Suppressor macrophage treated with lipopolysaccharide for 1 hour (primary cell): ENCODE measurements at regions not wholly inside any gene's neighbourhood (a gene's known extent, or its start where the extent isn't known, plus 50 kb on each side); places are given as distances from the start of the nearest gene placed in this dataset.

Experiments
- DNase-seq, 3 donors: peaks; one replicate each; pipeline ENCODE4 v3.0.0-alpha.2; 2020 to 2022

DNA sequence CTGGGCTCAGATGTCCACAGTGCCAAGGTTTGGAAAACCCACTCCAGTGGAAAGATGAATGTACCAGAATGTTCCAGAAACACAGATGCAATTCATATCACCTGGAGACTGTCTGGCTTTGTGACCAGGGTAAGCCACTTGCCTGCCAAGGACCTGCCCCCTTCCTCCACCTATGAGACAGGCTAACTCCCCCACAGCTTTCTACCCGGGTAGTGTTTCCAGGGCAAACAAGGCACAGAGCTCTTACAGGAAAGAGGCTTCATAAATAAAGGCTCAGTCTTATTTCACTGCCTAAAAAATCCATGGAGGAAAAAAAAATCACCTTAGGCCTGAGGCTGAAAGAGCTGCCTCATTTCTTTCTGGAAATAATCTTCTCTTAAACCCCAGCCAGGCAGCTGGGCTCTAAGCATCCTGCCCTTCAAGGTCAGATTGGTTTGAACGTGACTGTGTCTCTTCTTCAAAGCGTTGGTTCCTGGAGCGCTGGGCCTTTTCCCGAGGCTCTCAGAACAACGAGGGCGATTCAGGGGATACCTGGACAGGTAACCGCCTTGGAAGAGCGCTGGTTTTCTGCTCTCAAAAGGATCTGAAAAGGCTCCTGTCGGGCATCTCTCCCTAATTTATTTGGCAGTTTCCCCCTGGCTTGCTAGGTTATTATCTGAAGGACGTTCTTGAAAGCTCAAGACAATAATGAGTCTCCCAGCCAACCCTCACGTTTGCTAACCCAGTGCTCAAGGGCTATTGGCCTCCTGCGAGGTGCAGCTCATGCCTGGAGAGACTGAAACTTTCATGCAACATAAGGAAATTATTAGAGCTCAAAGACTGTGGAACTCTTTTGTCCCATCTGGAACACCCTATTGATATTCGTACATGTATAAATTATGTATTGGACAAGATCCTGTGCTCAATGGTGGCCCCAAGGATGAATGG, 199.2 kb upstream of the PMEPA1 start:
- no peak for DNase-seq

DNA sequence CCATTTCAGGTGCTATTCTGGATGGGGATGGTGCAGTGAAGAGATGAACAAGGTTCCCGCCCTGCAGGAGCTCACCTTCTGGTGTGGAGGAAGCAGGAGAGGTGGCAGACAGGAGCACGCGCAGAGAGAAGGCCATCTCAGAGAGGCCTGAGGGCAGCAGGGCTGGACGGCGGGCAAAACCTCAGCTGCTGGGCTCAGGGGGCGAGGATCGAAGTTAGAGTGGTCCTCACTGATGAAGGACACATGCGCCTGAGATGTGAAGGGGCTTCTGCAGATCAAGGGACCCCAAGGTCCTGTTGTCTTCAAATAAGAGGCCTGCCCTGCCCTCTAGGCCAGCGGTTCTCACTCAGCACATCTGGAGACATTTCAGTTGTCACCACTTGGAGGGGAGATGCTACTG, 198.4 kb upstream of the PMEPA1 start:
- DNase-seq: no peak

DNA sequence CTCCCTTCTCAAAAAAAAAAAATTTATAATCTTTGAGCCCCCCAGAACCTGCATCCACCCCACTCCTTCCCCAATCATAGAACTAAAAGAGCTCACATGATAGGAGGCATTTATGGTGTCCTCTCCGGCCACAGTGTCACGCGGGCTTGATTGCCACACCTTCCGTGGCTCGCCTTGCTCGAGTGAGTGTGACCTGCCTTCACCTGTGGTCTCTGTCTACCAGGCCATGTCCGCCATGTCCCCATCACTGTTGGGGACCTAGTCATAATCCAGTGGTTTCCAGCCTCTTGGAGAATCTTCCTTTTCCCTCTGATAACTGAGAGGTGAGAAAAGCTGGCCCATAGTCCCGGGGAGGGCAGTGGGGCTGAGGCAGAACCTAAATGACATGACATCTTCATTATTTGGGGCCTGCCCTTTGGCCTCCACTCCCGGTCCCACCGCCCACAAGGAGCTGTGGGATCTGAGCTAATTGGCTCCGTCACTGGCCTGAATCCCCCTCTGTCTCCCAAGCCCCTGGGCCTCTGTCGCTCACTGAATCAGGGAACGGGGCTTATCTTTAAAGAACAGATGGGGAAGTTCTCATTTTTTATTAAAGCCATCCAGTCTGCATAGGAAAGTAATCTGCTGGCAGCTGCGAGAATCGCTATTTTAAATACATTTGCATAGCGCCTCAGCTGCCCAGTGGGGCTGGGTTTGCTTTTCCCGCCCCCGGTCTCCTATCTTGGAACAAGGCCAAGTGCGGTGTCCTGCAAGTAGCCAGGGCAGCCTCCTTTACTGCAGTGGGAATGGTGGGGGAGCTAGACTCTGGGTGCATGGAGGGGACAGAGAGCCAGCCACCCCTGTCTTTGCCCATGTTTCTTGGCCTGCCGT, 197.6 kb upstream of the PMEPA1 start:
- DNase-seq: no peak

DNA sequence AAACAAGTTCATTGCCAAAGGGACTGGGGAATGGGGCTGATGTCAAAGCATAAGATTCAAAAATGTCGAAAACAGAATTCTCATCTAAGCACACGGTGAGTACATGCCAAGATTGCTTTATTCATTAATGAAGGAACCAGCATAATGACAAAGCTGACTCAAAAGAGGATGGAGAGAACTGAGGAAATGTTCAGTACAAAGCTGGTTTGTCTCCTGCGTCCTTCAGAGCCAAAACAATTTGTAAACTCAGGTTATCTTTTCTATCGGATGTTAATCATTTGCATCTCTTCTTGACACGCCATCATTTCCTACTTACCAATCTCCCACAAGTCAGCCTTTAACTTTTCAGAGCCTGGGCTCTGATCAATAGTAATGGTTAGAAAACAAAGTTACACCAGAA, 195.6 kb upstream of the PMEPA1 start:
- no peak for DNase-seq

DNA sequence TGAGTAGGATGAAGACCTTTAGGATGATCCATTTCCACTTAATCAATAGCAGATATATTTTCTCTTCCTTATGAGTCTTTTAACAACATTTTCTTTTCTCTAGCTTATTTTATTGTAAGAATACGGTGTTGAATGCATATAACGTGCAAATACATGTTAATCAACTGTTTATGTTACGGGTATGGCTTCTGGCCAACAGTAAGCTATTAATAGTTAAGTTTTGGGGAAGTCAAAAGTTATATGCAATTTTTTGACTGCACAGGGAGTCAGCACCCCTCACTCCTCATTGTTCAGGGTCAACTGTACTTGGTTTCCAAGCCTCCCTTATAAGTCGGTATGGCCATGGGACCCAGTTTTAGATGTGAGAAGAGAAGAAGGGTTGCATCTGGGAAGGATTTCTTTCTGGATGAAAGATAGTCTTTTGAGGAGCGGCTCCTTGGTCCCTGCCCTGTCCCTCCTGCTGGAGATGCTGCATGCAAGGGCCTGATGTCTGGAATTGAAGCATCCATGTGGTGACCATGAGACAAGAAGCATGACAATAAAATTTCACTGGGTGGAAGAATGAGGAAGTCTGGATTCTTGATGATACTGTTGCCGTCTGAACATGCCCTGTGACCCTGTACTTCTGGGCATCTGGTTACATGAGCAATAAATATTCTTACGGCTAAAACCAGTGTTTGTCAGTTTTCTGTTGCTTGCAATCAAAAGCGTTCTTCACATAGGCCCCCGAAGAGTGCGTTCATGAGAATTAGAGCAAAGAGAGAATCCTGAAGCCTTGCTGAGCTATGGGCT, 194.7 kb upstream of the PMEPA1 start:
- DNase-seq: peak in 2 of 3 donors; percentile 17 to 32

DNA sequence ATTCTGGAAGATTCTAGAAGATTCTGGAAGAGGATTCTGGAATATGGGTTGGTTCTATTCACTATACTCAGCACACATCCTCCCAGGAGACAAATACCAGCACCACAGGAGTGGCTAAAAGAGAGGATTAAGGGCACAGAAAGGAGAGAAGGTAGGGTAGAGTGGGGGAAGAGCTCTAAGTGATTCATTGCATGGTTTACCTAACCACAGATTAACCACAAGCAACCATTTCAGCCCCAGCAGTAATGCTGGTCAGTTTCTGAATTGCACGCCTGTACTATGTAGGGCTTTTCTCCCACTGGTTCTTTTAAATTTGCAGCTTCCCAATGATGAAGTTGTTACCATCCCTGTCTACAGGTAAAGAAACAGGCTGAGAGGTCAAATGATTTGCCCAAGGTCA, 192.7 kb upstream of the PMEPA1 start:
- no peak for DNase-seq

DNA sequence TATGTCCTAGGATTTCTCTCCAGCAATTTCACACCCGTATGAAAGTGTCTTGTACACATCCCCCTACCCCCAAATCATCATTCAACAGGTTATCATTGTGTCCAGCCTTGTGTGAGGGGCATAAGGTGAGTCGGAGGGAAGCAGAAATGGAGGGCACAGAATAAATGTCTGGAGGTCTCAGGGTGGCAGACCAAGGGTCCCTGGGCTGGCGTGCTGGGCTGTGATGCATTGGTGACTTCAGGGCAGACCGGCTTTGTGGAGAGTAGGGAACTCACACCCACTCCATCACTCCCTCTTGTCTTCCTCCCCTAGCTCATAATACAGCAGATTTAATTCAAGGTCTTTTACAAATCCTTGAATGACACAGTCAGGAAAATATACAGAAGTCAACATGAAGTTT, 191.7 kb upstream of the PMEPA1 start:
- no peak for DNase-seq

DNA sequence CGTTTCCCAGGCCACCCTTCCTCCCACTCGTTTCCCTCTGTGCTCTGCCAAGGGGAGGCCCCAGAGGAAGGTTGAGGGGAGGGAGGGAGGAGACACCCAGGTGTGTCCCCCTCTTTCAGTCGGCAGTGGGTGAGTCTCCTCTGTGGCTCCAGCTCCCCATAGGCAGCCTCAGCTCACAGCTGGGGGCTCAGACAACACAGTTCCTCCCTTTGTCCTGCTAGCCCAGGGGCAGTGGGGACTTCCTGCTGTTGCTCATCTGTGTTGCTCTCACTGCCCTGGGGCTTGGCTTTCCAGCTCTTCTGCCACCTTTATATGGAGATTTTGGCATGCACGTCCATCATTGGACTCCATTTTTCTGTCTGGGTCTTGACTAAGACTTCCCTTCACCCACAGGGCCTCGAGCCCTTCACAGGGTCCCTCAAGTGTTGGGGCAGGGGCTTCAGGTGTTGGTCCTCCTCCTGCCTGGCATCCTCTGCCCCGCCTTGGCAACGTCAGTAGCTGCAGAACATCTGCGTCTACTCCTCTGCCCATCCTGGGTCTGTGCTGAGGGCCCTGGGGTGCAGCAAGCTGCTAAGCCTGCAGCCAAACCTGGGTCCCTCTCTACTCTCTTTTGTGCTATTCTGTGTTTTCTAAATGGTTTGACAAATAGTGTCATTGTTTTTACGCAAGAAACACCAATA, 190.6 kb upstream of the PMEPA1 start:
- no peak for DNase-seq

DNA sequence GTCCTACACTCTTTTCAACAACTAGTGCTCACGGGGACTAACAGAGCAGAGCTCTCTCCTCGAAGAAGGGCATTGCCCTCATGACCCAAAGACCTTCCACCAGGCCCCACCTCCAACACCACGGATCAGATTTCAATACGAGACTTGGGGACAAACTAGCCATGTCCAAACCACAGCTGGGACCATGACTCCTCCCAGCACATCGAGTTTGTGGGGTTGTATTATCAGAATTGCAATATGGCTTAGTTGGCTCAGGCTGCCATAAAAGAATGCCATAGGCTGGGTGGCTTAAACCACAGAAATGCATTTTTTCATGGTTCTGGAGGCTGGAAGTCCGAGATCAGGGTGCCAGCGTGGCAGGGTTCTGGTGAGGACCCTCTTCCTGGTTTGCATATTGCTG, 189.7 kb upstream of the PMEPA1 start:
- DNase-seq: no peak

DNA sequence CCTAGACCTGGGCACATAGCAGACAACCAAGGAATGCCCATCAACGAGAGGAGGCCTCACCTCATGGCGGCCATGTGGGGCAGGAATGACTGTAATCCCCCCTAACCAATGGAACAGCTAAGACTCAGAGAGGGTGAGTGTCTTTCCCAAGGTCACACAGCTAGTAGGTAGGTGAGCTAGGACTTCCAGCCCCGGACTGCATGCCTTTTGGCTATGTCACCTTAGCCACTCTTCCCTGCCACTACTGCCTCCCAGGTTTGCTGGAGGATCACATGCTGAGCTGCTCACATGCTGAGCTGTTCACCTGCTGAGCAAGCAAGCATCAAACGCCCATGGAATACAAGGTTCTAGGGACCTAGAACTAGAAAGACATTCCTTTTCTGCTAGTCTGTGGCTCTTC, 188.5 kb upstream of the PMEPA1 start:
- DNase-seq: no peak

DNA sequence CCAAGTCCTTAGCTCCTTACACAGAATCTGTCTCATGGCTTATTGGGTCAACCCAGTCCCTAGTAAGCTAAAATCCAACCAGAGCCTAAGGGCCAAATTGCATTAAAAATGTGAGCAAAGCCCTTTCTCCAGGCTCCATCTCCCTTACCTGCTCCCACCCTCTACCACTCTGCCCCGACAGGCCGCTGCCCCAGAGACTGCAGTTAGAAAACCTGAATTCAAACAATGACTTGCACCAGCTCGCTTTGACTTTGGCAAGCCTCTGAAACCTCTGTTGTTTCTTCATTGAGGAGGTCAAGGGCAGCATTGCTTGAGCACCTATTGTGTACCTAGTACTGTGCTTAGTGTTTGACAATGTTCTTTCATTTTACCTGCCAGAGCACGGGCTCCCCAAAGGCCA, 188.1 kb upstream of the PMEPA1 start:
- DNase-seq: no peak

DNA sequence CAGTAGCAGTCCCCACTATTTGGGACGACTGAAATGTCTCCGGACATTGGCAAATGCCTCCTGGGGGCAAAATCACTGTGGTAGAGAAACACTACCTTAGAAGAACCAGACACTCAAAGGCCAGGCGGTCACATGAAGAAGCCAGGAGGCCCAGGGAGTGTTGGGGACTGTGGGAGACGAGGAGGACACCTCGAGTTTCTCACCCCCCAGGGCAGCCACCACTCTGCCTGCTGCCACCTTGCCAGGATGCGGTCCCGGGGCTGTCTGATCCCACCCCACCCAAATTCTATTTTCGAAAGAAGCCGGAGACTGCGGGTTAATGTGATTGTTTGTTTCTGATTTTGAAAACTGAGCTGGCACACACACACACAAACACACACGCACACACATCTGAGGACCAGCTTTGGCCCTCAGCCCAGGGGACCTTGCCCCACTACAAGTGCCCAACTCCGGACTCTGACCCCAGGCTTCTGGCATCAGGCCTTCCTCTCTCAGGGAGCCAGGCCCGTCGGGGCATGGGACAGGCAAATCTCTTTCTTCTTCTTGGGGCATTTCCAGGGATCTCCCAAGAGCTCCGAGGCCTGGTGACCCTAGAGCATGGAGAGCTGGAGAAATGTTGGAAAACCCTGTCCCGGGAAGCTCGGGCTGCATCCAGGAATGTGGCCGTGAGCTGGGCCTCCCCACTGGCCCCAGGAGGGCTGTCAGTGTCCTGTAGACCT, 187.5 kb upstream of the PMEPA1 start:
- no peak for DNase-seq

DNA sequence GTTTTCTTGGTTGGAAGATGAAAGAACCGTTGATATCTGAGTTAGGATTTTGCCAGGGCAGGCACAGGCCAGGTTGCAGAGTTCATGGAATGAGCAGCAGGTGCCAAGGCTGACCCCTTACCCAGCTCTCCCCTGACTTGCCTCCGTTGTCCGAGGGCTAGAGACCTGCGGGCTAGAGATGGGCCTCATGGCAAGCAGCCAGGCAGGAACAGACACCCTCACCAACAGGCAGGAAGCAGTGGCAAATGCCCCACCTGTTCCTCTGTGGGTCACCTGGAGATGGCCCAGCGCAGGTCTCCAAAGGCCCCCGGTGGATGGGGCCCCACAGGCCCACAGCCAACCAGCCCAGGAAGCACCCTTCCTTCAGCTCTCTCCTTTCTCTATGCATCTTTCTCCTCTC, 186.7 kb upstream of the PMEPA1 start:
- DNase-seq: no peak

DNA sequence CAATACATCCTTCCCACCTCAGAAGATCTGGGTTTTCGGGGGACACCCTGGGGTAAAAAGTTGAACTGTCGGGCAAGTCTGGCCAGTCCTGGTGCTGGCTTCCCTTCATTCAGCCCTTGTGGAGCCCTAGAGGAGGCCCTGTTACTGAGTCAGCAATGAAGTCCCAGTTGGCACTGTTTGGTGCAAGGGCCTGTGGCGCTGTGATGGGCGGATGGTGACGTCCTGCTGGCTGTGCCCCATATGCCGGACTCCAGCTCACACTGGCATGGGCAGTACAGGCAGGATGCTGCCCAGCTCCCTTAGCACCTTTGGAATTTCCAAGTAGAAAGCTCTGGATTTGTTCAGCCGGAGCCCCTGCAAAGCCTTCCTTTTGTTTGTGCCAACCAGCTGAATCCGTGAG, 186.2 kb upstream of the PMEPA1 start:
- no peak for DNase-seq

DNA sequence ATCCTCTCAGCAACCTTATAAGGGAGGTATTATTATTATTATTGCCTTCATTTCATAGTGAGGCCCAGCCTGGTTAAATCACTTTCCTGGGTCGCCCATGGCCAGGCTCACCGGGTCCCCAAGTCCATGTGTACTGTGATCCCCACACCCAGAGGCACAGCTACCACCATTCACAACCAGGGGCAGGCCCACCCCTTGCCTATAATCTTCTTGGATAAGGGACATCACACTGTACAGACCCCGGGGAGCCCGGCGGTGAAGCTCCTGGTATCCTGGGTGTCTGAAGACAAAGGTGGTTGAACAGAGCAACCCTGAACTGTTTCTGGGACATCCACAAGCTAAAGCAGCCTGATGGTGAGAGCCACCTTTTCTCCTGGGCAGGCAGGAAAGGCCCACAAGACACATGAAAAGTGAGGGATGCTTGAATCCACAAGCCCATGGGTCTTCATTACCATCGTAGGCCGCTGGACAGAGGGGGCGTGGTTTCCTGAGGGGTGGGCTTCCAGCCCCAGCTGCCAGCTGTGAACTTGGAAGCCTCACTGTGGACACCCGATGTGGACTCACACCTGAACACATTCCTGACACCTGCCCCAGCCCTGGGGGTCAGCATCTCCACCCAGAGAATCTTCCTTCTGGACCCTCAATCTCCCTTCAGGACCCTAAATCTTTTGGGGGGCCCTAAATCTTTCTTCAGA, 185.5 kb upstream of the PMEPA1 start:
- no peak for DNase-seq

DNA sequence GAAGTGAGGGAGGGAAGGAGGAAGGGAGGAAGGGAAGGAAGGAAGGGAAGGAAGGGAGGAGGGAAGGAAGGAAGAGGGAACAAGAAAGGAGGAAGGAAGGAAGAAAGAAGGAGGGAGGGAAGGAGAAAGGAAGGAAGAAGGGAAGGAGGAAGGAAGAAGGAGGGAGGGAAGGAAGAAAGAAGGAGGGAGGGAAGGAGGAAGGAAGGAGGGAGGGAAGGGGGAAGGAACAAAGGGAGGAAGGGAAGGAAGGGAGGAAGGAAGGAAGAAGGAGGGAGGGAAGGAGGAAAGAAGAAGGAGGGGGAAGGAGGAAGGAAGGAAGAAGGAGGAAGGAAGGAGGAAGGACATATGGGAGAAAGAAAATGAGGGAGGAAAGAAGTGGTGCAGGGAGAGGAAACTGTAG, 184.7 kb upstream of the PMEPA1 start:
- no peak for DNase-seq

DNA sequence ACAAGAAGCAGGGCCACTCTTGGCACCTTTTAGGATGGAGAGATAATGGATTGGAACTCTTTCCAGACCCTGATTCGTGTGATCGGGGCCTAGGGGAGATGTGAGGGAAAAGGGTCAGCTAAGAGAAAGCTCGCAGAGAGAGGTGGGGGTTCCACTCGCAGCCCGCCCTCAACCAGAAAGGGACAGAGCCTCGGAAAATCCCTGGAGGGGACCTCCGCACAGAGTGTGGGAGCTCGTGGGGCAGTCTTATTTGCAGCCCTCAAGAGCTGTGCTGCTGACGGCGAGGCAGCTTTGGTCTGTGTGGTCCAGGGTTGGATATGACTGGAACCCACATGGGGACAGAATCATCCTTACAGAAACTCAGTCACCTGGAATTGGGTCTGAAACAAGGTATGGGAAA, 184.3 kb upstream of the PMEPA1 start:
- DNase-seq: no peak

DNA sequence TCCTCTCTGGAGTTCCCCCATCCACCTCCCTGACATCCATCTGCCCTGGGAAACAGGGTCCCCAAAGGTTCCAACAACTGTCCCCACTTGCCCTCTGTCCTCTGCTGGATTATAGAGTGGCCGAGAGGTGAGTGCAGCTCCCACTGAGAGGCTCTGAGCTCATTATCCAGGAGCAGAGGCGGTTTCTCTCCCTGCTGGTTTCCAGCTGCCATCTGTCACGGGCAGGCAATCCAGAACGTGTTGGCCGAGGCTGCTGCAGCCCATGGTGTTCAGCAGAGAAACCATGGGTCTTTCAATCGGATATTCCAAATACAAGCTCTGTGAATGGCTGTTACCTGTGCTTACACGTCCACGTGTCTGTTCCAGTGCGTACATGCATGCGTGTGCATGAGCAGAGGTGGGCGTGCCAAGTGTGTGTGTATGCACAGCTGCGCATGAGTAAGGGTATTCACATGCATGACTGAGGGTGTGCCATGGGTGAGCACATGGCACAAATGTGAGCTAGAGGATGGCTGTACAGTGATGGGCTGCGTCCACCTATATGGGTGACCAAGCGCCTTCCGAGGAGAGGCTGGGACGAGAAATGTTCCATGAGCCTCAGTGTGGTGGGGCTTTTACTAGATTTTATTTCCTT, 183.7 kb upstream of the PMEPA1 start:
- no peak for DNase-seq

DNA sequence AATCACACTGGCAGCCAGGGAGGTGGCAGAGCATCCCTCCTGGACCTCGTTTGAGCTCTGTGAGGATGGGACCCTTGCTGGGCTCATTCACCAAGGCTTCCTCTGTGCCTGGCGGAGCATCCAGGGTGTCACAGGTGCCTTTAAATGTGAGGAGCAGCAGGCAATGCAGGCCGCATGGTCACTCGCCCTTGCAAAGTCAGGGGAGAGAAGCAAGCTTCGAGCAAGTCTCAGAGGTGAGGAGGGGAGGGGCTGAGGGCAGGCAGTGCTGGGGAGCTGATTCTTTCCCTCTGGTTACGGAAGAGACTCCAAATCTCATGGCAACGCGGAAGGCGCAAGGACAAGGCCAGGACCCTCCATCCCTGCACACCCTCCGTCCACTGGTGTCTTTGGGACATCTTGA, 182.7 kb upstream of the PMEPA1 start:
- DNase-seq: no peak

DNA sequence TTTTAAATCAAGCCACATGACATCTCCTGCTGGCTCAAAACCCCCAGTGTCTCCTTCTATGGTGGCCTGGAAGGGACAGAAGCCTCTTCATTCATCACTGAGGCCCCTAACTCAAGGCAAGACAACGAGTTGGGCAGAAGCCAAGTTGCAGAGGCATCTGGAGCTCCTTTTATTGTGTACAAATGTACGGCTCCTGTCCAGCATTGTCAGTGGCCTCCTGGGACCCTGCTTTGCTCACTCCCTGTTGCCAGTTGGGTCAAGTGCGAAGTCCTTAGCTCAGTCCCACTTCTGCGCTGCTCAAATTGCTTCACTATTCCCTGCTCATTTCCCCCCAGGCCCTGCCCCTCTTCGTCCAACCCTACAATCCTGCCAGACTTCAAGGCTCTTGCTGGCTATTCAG, 181.2 kb upstream of the PMEPA1 start:
- no peak for DNase-seq
